ENCODE measurements at regions not wholly inside any gene's neighbourhood (a gene's known extent, or its start where the extent isn't known, plus 50 kb on each side); places are given as distances from the start of the nearest gene placed in this dataset.

DNA sequence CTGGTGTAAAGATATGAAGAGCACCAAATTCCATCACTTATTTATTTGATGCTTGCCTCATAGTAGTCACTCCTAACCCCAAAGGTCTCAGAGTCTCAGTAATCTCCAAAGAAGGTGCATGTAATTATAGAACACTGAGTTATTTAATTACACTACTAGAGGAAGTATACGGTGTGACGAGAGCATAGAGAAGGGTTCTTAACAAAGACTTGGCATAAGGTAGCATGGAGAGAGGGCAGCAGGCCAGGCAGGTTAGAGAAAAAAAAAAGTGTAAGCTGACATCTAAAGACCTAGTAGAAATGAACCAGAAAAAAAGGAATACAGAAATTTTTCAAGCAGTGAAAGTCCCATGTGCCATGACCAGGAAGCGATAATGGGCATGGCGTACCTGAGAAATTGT, 213.3 kb upstream of the TGFBR2 start:
- Mint-ChIP-seq H3K36me3 (peaks cover 4% of the 10 kb centered on the region), H3K4me1 (no peaks in the 10 kb centered on the region), H3K27ac (no peak overlapping the region), H3K4me3 (no peak overlapping the region), H3K27me3 (peaks cover 5% of the 10 kb centered on the region), H3K9me3 (ENCODE audit: low read depth) (peaks cover 9% of the 10 kb centered on the region)
- DNase-seq, result no peak
- CTCF ChIA-PET, result no interaction called here
- no peak for ATAC-seq

GRCh38 chr3:30397030-30397429, 209.4 kb upstream of the TGFBR2 start:
- ATAC-seq (no peak), DNase-seq (no peak)
- Mint-ChIP-seq H3K9me3 (ENCODE audit: low read depth) (peaks cover 9% of the 10 kb centered on the region), H3K4me1 (peaks cover 8% of the 10 kb centered on the region), H3K27me3 (peaks cover 3% of the 10 kb centered on the region), H3K36me3 (peaks cover 4% of the 10 kb centered on the region), H3K4me3 (no peak overlapping the region), H3K27ac (no peak overlapping the region)
- CTCF ChIA-PET, result no interaction called here

DNA sequence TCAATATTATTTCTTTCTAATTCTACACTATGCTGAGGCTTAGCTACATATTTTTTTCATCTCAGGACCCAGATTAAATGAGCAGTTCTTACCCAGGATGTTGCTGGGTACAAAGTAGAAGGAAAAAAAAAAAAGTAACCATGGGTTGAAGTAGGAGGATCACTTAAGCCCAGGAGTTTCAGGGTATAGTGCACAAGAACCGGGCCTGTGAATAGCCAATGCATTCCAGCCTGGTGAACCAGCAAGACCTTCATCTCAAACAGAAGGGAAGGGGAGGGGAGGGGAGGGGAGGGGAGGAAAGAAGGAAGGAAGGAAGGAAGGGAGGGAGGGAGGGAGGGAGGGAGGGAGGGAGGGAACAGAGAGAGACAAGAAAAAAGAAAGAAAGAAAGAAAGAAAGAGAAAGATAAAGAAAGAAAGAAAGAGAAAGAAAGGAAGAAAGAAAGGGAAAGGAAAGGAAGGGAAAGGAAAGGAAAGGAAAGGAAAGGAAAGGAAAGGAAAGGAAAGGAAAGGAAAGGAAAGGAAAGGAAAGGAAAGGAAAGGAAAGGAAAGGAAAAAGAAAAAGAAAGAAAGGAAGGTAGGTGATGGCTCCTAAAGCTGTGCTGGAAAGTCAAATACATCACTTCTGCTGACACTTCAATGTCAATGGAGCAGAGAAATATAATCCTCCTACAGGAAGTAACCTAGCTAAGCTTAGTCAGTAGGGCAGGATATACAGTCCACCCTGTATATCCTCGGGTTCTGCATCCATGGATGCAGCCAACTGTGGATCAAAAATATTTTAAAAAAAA, 206.8 kb upstream of the TGFBR2 start:
- peaks cover under 1% of the 10 kb centered on the region for H3K27me3 Mint-ChIP-seq
- DNase-seq, result no peak
- CTCF ChIA-PET, result no interaction called here

GRCh38 chr3:30400926-30401325, 205.5 kb upstream of the TGFBR2 start:
- CTCF ChIA-PET, result no interaction called here
- Mint-ChIP-seq H3K36me3 (peaks cover 4% of the 10 kb centered on the region), H3K27ac (no peak overlapping the region), H3K4me1 (peaks cover 8% of the 10 kb centered on the region), H3K27me3 (no peaks in the 10 kb centered on the region), H3K4me3 (no peak overlapping the region), H3K9me3 (ENCODE audit: low read depth) (peaks cover 9% of the 10 kb centered on the region)
- ATAC-seq, result no peak
- DNase-seq, result no peak

More for the DNA sequence above, 206.8 kb upstream of the TGFBR2 start:
- Mint-ChIP-seq H3K27ac (no peak overlapping the region), H3K4me3 (no peak overlapping the region), H3K4me1 (peaks cover 8% of the 10 kb centered on the region), H3K9me3 (ENCODE audit: low read depth) (peaks cover 9% of the 10 kb centered on the region), H3K36me3 (peaks cover 4% of the 10 kb centered on the region)
- ATAC-seq, result no peak

GRCh38 chr3:30401971-30402370, 204.4 kb upstream of the TGFBR2 start:
- Mint-ChIP-seq H3K27ac (no peak overlapping the region), H3K9me3 (ENCODE audit: low read depth) (peaks cover under 1% of the 10 kb centered on the region), H3K27me3 (no peaks in the 10 kb centered on the region), H3K4me3 (no peak overlapping the region), H3K4me1 (peaks cover 8% of the 10 kb centered on the region), H3K36me3 (no peaks in the 10 kb centered on the region)
- DNase-seq (no peak), ATAC-seq (no peak)
- CTCF ChIA-PET, result no interaction called here

- DNase-seq (no peak), ATAC-seq (no peak)
- Mint-ChIP-seq H3K4me3 (no peak overlapping the region), H3K27me3 (no peaks in the 10 kb centered on the region), H3K9me3 (ENCODE audit: low read depth) (peaks cover 5% of the 10 kb centered on the region), H3K27ac (no peak overlapping the region), H3K4me1 (no peaks in the 10 kb centered on the region), H3K36me3 (peaks cover 5% of the 10 kb centered on the region)
- CTCF ChIA-PET, result no interaction called here
These were observed 198.8 kb upstream of the TGFBR2 start for GRCh38 chr3:30407651-30408050.

DNA sequence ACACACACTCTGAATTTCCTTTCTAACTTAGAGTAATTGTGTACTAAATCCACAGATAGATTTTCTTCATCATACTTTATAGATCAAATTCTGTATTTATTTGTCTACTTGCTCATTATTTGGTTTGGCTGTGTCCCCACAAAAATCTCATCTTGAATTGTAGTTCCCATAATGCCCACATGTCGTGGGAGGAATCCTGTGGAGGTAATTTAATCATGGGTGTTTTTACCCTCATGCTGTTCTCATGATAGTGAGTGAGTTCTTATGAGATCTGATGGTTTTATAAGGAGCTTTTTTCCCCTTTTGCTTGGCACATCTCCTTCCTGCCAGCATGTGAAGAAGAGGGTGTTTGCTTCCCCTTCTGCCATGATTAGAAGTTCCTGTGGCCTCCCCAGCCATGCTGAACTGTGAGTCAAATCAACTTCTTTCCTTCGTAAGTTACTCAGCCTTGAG, 198.3 kb upstream of the TGFBR2 start:
- peaks cover 5% of the 10 kb centered on the region for H3K36me3 Mint-ChIP-seq
- H3K4me1 Mint-ChIP-seq, result no peaks in the 10 kb centered on the region
- no peak overlapping the region for H3K4me3 Mint-ChIP-seq
- ATAC-seq (no peak), DNase-seq (no peak)
- CTCF ChIA-PET, result no interaction called here
- no peaks in the 10 kb centered on the region for H3K27me3 Mint-ChIP-seq
- peaks cover 5% of the 10 kb centered on the region for H3K9me3 Mint-ChIP-seq (ENCODE audit: low read depth)
- no peak overlapping the region for H3K27ac Mint-ChIP-seq

- DNase-seq (no peak), ATAC-seq (no peak)
- peaks cover 1% of the 10 kb centered on the region for H3K36me3 Mint-ChIP-seq
- no peak overlapping the region for H3K27ac Mint-ChIP-seq
- no peaks in the 10 kb centered on the region for H3K4me1 Mint-ChIP-seq
- CTCF ChIA-PET, result no interaction called here
- H3K4me3 Mint-ChIP-seq, result no peak overlapping the region
- H3K27me3 Mint-ChIP-seq, result no peaks in the 10 kb centered on the region
- no peaks in the 10 kb centered on the region for H3K9me3 Mint-ChIP-seq (ENCODE audit: low read depth)
These were observed 188.0 kb upstream of the TGFBR2 start for GRCh38 chr3:30418443-30418842.

DNA sequence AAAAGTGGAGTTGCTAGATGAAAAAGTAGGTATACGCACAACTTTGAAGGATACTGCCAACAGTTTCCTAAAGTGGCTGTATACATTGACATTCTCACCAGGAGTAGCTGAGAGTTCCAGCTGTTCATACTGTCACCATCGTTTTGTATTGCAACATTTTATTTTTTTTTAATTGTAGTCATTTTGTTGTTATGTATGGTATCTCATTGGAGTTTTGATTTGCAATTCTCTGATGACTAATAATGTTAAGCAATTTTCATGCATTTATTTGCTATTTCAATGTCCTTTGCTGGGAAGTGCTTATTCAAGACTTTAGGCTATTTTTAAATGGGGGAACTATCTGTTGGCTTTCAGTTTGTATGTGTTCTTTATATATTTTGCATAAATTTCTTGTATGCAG, 185.1 kb upstream of the TGFBR2 start:
- CTCF ChIA-PET, result no interaction called here
- no peak for DNase-seq
- Mint-ChIP-seq H3K4me1 (no peaks in the 10 kb centered on the region), H3K27me3 (no peaks in the 10 kb centered on the region), H3K9me3 (ENCODE audit: low read depth) (no peaks in the 10 kb centered on the region), H3K36me3 (no peaks in the 10 kb centered on the region), H3K4me3 (no peak overlapping the region), H3K27ac (no peak overlapping the region)
- no peak for ATAC-seq

- ATAC-seq, result no peak
- Mint-ChIP-seq H3K9me3 (ENCODE audit: low read depth) (no peaks in the 10 kb centered on the region), H3K4me1 (no peaks in the 10 kb centered on the region), H3K27me3 (no peaks in the 10 kb centered on the region), H3K27ac (no peak overlapping the region), H3K36me3 (no peaks in the 10 kb centered on the region), H3K4me3 (no peak overlapping the region)
- DNase-seq, result no peak
- CTCF ChIA-PET, result interaction anchor here (1.7 kb wide), 1 partner anchor 9 kb away, joined by 4 read pairs; no protein-coding TSS in a partner anchor
These were observed 180.0 kb upstream of the TGFBR2 start for GRCh38 chr3:30426293-30426993.

GRCh38 chr3:30428251-30428650, 178.2 kb upstream of the TGFBR2 start:
- no peaks in the 10 kb centered on the region for H3K9me3 Mint-ChIP-seq (ENCODE audit: low read depth)
- CTCF ChIA-PET, result no interaction called here
- no peaks in the 10 kb centered on the region for H3K36me3 Mint-ChIP-seq
- no peaks in the 10 kb centered on the region for H3K4me1 Mint-ChIP-seq
- no peak for ATAC-seq
- no peak for DNase-seq
- H3K4me3 Mint-ChIP-seq, result no peak overlapping the region
- no peaks in the 10 kb centered on the region for H3K27me3 Mint-ChIP-seq
- H3K27ac Mint-ChIP-seq, result no peak overlapping the region

- no peaks in the 10 kb centered on the region for H3K27me3 Mint-ChIP-seq
- peak; percentile 33 for ATAC-seq
These were observed 170.5 kb upstream of the TGFBR2 start for GRCh38 chr3:30435861-30436331.

DNA sequence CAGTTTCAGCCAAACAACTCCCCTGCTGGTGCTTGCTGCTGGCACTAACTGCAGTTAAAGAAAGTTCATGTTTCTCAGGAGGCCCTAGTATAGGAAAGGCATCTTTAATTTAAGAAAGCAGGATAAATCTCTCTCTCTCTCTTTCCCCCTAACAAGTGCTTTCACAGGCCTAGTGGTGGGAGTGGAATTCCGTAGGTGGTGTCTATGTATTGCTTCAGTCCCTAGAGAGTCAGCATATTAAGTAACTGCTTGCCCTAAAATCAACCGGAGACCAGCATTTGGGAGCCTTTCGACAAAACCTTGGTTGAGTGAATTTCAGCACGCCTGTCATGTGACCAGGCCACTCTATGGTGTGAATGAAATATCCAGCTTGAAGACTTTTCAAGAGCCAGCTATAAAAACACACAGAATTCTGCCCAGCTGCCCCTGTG, 169.2 kb upstream of the TGFBR2 start:
- no peaks in the 10 kb centered on the region for H3K27me3 Mint-ChIP-seq
- H3K27ac Mint-ChIP-seq, result no peak overlapping the region
- CTCF ChIA-PET, result interaction anchor here (1.2 kb wide), 1 partner anchor 192 kb away, joined by 4 read pairs; no protein-coding TSS in a partner anchor
- peaks cover 15% of the 10 kb centered on the region for H3K4me1 Mint-ChIP-seq
- no peak overlapping the region for H3K4me3 Mint-ChIP-seq
- H3K36me3 Mint-ChIP-seq, result peaks cover 2% of the 10 kb centered on the region
- peaks cover 2% of the 10 kb centered on the region for H3K9me3 Mint-ChIP-seq (ENCODE audit: low read depth)
- ATAC-seq (no peak), DNase-seq (no peak)

More at GRCh38 chr3:30435861-30436331, 170.5 kb upstream of the TGFBR2 start:
- no peak for DNase-seq
- peaks cover 2% of the 10 kb centered on the region for H3K36me3 Mint-ChIP-seq
- peak overlapping the region; percentile 37 for H3K27ac Mint-ChIP-seq
- H3K9me3 Mint-ChIP-seq (ENCODE audit: low read depth), result no peaks in the 10 kb centered on the region
- peaks cover 15% of the 10 kb centered on the region for H3K4me1 Mint-ChIP-seq
- H3K4me3 Mint-ChIP-seq, result peak overlapping the region; percentile 61
- CTCF ChIA-PET, result interaction anchor here (1.0 to 1.5 kb wide), 4 partner anchors 10 to 193 kb away, joined by 3 to 4 read pairs (median 4); no protein-coding TSS in a partner anchor

GRCh38 chr3:30438126-30438525, 168.3 kb upstream of the TGFBR2 start:
- Mint-ChIP-seq H3K36me3 (peaks cover 2% of the 10 kb centered on the region), H3K27me3 (no peaks in the 10 kb centered on the region), H3K27ac (no peak overlapping the region), H3K4me3 (no peak overlapping the region), H3K4me1 (peaks cover 15% of the 10 kb centered on the region), H3K9me3 (ENCODE audit: low read depth) (peaks cover 2% of the 10 kb centered on the region)
- ATAC-seq, result no peak
- no peak for DNase-seq
- CTCF ChIA-PET, result no interaction called here
